Activated CD4-positive, alpha-beta T cell treated with anti-CD3 and anti-CD28 coated beads, Interleukin-2, amount 50 U/mL, for 48 hours (primary cell): ENCODE measurements at regions not wholly inside any gene's neighbourhood (a gene's known extent, or its start where the extent isn't known, plus 50 kb on each side); places are given as distances from the start of the nearest gene placed in this dataset.

Source experiments
- DNase-seq, 2 experiments: peaks; one replicate each; pipeline ENCODE4 v3.0.0-alpha.2; 2020

DNA sequence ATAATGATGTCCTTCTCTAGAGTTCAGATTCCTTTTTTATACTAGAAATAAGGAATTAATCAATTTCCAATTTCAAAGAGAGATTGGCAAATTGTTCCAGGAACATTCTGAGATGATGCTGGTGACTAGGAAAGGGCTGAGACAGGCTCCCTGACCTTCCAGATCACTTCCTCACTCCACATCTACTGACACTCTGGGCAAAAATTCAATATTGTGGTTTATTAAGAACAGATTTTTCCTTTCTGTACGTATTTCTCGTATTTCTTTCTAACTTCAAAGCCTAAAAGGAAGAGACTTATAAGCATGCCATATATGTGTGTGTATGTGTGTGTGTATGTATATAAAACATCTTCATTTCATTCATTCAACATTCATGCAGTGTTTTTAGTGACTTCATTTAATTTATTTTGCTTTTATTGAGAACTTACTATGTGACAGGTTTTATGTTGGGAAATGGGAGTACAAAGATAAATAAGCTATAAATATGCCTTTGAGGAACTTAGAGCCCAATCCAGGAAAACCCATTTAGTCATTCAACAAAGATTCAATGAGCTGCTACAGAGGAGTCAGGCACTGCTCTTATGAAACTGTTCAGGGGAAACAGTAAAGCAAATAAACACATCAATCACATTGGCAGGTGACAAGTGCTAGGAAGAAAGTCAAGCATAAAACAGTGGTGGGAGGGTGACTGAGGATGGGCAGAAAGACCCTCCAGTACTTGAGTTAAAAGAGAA is 137.9 kb downstream of the RDH14 start:
- no peak for DNase-seq

DNA sequence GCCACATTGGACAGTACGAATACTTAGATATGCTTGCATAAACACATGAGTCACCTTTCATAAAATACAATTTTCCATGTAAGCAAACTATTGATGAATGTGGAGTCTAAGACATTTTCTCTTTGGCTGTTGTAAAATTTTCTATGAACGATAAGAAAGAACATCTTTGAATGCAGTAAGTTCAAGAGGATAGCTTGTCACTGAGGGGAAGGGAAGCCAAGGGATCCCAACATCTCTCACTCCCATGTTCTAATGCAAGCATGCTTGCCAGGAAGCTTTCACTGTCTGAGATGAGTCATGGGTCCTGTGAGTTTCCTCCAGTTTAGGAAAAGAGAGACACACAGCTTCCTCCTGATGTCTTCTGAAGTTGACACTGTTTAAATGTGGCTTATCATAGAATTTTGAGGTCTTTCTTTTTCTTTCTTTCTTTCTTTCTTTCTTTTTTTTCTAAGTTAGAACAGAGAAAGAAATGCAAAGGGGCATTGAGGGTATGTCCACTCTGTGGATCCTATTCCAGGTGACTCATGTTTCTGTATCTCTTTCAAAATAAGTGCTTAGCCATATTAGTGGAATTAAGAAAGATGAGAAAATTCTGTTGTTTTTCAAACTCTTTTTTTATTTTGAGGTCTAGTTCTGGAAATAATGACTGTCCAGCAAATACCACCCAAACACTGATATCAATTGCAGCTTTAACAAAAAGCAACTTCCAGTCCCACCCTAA is 146.6 kb downstream of the RDH14 start:
- no peak for DNase-seq

DNA sequence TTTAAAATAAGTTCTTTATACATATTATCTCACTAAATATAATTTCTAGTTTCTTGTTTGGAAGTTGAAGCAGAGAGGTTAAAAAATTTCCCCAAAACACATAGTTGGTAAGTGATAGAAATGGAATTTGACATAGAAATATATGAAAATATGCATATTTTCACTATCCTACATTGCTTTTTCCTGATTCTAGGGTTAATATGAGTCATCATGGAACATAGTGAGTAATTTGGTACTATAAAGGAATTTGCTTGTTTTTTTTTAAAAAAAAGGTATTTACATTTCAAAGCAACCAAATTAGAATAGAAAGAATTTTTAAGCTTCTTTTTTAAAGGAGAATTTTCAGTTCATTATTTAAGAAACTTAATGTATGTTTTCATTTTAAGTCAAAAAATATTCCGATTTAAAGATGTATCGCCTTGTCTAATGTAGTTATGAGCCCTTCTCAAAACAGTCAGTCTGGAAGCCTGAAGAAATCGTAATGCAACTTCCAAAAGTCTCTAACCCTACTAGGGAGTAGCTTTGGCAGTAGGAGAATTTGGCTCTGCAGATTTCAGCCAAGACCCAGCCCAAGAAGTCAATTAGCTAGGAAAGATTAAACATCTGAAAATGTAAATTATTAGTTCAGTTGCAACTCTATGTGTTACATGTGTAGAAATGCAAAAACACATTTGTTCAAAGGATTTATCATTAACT is 147.3 kb downstream of the RDH14 start:
- no peak for DNase-seq

DNA sequence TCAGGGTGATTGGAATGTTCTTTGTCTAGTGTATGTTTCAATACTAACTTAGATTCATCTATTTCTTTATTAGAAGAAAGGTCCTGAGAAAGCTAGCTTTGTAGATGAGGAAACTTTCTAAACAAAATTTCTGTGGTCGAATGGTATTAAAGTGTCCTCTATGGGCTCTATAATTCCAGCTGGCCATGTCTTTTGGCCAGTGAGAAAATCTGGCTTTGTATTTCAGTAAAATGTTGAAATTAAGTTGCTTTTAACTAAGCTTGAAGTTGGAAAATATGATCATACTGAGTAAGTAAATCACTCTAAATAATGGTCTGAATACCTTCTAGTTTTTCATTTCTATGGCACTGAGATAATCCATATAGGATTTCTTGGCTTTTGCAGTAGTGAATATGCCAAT is 148.8 kb downstream of the RDH14 start:
- DNase-seq = no peak

DNA sequence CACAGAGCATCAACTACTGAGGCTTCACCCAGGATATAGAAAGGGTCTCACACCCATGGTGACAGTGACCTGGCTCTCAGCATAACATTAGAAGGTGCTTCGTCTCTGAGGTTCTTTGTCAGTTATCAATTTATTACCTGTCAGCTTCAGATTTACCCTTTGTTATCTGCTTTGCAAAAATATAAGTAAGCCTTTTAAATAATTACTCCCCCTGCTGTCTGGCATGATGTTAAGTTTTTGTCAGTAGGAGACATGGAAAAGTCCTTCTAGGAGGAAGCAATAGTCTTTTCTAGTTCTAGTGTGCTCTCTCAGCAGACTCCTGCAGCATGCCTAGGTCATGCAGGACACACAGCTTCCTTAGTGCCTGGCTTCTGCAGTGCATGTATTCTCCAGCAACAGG is 149.9 kb downstream of the RDH14 start:
- DNase-seq = no peak

DNA sequence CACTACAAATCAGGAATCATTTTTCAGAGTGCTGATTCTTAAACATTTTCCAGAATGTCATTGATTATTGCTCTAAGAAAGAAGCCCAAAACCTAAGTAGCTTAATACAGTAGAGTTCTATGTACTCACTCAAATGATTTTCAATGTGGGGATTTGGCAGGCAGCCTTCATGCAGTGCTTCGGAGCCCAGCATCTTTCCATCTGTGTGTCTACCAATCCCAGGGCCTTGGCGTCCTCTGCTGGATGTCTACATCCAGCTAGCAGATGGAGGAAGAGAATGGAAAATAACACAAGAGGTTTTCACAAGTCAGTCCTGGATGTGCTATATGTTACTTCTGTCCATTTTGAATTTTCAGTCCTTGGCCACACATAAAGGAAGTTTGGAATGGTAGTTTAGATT is 151.8 kb downstream of the RDH14 start:
- DNase-seq = no peak

DNA sequence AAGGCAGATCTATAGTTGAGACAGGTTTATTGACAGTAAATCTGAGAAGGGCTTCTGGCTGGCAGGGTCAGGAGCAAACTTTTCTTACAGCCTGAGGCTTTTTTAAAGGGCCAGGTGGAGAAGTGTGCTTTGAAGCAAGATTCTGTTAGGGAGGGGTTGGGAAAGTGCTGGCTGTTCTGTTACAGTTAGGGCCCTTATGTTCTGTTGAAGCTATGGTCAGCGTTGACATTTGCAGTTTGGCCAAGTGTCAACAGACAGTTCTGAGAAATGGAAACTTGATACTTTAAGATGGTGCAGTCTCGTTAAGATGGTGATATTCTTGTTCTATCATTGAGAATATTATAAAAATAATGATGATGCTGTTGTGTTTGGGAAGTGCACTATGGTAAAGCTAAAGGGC is 154.2 kb downstream of the RDH14 start:
- DNase-seq = no peak

DNA sequence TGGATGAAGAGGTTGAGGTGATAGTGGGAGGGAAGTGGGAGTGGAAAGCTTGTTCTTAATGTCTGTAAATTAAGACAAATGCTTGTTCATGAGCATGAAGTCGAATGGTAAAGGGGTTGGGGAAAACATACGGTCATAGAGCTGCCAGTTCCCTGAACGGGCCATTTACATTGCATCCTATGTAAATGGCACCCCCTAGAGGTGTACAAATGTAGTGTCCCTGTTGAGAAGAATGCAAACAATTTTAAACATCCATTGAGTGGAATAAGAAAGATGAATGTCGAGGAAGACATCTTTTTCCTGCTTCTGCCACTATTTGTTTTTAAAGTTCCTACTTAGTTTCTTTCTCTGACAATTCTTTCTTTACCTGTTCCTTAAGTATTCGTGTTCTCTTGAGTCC is 155.7 kb downstream of the RDH14 start:
- DNase-seq = no peak

DNA sequence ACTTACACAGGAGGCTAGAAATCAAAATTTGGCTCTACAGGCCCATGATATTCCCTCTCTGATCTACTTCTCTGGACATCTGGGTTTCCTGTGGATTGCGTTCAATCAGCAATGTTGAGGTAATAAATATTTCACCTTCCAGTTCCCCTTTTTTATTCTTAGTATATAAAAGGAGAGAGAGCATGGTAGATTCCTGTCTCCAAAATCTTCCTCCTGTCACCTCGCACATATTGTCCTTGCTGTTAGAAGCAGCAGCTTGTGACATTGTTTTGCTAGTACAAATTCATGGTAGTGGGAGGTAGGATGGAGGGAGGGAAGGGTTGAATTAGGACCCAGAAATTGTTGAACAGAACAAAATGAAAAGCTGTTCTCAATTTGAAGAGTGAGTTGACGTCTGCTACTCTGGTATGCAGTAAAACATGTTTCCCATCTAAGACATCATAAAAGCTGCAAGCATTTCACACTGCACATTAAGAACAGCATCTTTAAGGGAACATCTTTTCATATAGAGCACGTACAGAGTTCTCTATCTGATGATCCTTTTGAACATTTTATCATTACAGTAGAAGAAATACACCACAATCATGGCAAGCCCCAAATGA is 156.4 kb downstream of the RDH14 start:
- DNase-seq = no peak

DNA sequence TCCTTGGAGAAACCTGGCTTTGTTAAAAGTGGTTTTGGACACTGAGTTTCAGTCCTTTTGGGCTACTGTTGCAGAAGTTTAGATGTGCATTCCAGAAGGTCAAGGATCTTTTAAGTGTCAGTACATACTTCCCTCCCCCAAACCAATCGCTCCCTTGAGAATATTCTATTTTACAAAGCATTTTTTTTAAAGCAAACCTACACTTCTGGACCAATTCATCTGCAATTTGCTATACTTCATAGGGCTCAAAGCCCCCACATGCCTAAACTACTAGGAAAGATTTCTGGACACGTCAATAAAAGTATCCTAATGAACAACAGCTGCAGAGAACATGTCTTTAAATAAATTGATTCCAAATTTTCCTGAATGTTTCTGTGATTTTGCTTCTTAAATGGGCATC is 157.6 kb downstream of the RDH14 start:
- DNase-seq = no peak

DNA sequence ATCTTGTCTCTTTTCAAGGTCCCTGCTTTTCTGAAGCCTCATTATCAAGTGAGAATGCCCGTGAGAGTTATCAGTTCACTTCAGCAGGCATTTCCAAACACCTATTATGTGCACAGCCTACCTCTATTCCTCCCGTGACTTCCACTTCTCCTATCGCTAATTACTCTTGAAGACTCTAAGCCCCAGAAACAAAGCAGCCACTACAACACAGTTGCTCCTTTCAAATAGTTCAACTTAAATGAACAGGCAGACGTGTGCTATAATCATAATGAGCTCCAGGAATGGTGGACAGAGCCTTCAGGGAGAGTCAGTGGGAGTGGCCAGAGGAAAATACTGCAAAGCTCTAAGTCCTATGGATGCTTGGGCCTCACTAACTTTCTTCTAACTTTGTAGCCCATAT is 159.0 kb downstream of the RDH14 start:
- no peak for DNase-seq

DNA sequence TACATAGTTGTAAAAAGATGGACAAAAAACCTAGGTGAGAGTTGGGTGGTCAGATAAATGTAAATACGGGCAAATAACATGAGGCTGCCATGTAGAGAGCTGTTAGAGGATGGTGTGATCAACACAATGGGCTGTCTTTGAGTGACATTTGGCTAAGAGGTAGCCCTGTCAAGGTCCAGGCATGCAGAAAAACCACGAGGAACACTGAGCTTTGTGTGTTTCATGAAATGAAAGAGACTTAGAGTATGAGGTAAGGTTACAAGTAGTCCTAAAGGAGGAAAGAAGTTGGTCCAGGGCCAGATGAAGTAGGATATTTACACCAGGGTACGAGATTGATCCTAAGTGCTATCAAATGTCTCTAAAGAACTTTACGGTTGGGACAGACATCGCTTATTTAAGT is 160.9 kb downstream of the RDH14 start:
- DNase-seq = no peak

DNA sequence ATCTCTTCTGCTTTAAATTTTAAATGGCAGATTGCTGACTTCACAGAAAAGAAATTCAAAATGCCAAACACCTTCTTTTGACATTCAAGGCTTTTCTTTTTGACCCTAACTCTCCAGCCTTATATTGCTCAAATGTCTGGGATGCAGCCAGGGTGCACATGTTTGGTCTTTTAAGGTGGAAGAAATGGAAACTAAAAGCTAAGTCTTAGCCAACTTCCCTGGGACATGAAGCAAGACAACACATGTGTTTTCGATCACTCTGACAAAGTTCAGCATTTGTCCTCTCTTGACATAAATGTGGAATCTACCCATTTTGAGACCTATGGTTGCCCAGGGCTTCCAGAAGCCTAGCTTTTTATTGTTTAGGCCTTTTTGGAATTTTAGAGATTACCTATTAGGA is 161.6 kb downstream of the RDH14 start:
- no peak for DNase-seq

DNA sequence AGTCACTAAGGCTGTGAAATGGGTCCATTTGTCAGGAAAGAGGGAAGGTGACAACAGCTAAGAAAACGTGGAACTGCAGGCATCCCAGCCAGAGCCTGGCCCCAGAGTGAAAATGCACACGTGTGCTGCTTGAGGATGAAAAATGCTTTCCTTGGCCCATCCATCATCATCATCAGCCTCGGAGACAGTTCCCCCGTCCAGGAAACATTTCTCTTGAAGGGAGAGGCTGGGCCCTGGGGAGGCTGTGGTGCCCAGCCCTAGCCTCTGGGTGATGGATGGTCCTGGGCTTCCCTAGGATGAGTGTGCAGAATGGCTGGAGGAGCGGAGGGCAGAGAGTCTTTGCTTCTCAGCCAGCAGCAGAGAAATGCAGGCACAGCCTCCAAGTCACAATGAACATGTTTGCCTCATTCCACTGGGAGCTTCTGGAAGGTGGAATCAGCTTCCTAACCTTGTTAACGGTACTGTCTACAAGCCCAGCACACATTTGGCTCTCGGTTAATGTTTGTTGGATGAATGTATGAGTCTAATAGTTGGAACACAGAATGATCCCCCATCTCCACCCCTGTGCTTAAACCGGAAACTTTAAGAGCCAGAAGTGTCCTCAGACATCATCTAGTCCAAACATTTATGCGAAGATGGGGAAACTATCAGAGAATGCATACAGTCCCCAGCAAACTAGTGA is 164.0 kb downstream of the RDH14 start:
- no peak for DNase-seq

DNA sequence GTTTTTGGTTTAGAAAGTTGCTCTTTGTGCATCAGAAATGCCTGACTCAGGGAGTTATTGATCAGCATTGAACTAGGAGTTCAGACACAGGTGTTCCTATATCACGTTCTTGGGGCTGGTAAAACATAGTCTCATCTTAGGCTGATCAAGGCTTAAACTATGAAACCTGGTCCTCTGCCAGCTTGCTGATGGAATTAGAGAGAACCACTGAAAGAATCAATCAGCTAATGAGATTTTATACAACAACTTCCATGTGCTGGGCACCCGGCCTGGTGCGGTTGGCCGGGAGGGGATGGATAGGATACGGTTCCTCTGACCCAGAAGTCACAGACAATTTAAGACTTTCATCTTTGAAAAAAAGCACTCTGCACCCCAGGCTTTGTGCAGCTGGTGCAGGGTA is 164.9 kb downstream of the RDH14 start:
- DNase-seq = no peak

DNA sequence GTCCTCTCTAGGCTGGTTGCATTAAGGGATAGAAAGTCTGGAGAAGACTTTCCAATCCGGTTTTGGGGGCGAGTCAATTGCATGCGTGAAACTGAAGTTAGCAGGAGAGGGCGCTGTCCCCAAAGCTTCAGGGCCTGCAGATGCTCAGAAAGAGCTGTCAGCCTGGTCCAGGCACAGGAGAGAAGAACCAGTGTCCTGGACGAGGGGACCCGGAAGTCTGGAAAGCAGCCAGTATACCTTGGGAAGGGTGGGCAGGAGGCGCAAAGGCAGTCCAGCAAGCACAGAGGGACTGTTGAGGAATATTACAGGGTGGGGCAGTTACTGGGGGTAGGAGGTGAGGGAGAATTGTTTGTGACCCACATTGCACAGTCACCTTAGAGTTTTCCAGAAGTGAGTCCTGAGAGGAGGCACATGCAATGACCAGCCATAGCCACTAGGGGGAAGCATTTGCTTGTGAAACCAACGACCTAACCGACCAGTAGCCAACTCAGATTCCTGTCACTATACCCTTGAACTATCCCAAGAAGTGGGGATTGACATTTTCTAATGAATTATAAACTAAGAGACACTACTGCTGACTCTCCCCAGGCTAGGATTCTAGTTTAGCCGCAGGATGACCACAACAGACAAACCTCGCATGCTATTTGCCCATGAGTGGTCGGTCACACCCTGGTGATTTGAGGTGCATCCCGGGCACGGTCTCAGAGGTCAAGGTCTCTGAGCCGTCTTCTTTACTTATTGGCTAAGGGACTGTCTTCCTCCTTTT is 172.8 kb downstream of the RDH14 start:
- peak; percentile 70 to 74 for DNase-seq

DNA sequence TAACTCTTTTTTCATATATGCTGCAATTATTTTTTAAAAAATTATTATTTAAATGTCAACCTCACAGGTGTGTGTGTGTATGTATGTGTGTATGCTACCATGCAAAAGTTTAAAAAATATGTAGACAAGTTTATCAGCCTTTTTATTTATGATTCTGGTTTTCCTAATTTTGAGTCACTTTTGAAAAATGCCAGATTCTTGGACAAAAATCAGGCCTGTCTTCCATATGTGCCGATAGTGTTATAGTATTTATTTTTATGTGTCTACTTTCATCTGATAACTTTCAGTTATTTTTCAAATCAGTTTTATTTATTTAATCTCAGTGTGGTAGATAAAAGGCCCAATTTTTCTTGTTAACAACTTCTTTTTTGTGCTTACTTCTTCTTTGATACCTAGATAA is 176.2 kb downstream of the RDH14 start:
- DNase-seq = no peak

DNA sequence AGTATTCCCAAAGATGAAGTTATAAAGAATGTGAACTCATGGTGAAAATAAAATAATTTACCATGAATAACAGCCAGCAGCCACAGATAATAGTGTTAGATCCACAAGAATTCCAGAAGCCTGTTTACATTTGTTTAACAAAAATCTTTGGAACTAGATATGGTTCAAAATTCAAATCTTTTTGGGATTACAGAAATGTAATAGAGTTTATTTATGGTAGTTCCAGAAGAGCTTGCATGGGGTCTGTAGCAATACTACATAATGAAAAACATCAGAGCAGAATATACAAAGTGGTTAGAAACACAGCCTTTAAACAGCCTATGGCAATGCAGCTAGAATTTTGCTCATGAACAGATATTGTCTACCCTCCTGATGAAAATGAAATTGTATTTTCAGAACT is 179.1 kb downstream of the RDH14 start:
- no peak for DNase-seq

DNA sequence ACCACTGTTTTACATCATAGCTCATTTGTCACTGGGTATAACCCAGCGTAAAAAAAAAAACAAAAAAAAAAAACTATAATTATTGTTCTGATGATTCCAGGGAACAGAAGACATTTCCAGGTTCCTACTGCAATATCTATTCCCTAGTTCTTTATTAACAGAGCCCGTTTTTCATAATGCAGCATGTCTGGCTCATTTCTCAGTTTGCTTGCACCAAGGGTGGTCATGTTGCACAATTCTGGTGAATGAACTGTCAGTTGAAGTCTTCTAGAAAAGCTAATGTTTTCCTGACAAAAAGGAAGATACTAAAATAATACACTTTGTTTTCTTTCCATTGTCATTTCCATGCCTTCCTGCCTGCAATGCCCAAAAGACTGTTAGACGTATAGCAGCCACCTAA is 180.1 kb downstream of the RDH14 start:
- no peak for DNase-seq

DNA sequence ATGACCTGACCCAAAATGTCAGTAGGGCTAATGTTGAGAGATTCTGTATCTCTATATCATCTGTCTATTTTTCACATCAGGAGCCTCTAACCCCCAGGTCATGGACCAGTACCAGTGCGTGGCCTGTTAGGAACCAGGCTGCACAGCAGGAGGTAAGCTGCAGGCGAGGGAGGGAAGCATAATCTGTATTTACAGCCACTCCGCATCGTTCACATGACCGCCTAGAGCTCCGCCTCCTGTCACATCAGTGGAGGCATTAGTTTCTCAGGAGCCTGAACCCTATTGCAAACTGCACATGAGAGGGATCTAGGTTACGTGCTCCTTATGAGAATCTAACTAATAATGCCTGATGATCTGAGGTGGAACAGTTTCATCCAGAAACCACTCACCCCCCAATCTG is 180.6 kb downstream of the RDH14 start:
- no peak for DNase-seq

DNA sequence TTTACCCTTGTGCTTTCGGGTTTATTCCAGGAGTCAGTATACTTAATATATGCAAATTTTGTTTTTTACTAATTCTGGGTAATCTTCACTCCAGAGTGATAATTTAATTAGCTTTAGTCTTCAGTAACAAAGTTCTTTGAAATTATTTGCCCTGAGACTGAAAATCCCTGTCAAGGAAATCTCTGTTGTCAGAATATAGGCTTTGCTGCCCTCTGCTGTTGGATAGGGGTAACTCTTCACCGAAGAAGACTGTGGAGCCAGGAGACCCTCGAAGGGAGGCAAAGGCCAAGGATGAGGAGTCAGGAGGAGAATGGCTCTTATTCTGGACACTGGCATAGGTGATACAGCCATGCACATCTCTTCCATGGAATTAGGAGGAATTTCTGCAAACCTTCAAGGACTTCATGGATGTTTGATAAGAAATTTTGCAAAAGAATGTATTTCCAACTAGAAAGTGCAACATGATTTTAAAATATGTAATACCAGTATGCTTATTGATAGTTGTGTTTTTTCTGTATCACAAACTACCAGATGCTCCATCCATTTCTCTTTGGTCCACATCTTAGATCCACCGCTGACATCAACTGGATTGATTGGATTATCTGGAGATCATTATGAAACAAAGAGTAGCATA is 182.3 kb downstream of the RDH14 start:
- peak; percentile 13 to 18 for DNase-seq

DNA sequence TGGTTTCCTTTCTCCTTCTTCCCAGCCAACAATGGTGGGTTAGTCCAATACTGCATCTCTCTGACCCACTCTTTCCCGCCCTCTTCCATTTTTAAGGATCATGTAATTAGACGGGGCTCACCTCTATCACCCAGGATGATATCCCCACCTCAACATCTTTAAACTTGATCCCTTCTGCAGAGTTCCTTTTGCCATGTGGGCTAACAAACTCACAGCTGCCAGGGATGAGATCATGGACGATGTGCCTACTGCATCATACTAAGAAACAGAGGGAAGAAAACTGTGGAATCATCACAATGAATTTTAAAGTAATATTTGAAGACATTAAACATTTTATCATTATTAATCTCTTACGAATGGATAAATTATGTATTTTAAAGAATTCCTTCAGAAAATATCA is 183.5 kb downstream of the RDH14 start:
- no peak for DNase-seq
